ENCODE measurements at regions not wholly inside any gene's neighbourhood (a gene's known extent, or its start where the extent isn't known, plus 50 kb on each side); places are given as distances from the start of the nearest gene placed in this dataset.
A peak's percentile ranks its signal among the peaks of the same experiment; 100 is the strongest.
"Not testable (repeated sequence)": the region's sequence is repeated elsewhere in the genome, so short reads cannot be mapped to it uniquely, and the experiment has no call there.

DNA sequence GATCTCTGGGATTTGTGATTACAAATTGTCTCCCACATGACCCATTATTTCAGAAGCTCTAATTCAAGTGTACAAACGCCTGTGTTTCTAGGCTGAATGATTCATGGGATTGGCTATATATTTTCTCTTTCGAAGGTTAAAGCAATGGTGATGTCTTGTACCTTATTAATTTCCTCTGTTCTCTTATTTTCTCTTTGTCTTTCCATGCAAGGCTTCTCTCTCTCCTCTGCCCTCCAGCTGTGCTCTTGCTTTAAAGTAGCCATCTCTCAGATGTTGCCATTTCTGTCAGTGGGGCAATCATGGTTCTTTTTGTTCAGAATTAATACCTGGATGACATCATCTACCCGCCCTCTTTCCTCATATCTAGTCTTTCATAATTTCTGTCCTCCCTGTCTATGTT, 184.3 kb upstream of the ATP10B start:
- no peak for DNase-seq (ENCODE audit: low read depth)

DNA sequence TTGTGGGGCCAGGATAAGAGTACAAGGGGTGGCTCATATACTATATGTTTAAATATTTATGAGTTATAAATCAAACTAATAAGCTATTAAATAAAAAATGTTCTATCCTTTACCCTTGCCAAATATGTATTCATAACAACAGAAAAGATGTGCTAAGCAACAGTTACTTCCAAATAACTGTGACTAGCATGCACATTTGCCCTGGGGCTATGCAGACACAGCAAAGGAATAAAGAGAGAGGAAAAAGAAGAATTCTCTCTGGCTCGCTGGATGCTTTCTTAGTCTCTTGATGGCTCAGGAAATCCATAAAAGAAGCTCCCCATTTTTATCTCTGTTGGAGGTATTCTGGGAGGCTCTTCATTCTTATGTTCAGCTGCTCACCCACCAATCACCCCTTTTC, 182.4 kb upstream of the ATP10B start:
- DNase-seq (ENCODE audit: low read depth), result no peak

DNA sequence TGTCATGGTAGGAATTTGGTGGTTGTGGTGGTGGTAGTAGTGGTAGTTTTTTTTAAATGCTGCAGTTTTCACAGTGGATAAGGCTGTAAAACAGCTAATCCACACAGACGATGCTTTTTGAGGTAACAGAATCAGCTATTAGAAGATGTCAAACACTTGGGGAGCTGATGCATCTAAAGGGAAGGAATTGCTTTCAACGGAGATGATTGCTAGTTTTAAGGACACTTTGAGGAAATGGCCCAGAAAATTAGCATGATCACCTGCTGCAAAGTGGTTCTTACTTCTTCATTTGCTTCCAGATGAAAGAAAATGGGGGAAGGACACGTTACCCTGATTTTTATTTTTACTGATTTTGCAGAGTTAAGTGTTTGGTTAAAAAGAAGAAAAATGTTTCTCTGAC, 178.2 kb upstream of the ATP10B start:
- DNase-seq (ENCODE audit: low read depth), result no peak

DNA sequence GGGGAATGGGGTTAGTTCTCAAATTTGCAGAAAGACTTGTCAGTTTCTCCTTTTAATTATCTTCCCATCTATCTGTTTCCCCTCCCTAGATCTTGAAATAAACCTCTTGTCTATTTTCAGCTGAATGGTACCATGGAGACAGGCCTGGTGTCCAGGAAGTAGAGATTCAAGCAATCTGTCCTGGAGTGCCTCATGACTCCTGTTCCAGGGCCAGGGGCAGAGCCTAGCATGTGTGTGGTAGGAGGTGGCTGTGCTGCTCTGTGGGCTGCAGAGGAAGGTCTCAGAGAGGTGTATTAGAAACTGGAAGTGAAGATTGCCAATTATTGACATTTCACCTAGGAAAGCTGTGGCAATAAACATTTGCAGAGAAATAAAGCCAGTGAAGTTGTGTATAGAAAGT, 175.8 kb upstream of the ATP10B start:
- DNase-seq (ENCODE audit: low read depth), result no peak

DNA sequence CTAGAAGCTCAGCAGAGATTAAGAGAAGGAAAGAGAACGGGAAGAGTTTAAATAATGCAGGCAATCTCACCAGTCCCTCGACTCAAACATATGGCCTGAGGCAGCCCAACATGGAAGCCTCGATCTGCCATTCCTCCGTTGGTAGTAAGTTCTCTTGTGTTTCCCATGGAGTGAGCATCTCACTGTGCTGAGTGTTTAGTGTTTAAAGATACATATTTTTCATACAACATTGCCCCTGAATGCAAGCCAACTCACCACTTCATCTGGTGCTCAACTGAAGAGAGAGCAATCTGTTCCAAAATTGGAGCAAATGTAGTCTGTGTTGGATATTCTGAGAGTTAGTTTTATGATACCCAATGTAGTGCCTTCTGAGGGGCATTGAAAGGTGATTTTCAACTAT, 171.5 kb upstream of the ATP10B start:
- DNase-seq (ENCODE audit: low read depth), result no peak

DNA sequence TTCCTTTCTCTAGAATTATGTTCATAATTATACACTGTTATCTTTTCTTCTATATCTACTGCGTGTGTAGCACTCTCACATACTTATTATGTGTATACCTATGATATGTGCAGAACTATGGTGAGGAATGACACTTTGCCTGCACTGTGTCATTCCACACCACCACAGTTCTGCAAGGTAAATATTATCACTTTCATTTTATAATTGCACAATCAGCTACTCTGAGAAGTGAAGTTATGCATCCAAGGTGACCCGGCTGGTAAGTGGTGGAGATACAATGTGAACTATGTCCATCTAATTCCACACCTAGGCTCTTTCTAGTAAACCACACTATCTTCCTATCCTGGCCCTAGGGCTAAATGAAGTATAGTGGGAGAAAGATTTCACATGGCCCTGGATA, 170.1 kb upstream of the ATP10B start:
- no peak for DNase-seq (ENCODE audit: low read depth)

DNA sequence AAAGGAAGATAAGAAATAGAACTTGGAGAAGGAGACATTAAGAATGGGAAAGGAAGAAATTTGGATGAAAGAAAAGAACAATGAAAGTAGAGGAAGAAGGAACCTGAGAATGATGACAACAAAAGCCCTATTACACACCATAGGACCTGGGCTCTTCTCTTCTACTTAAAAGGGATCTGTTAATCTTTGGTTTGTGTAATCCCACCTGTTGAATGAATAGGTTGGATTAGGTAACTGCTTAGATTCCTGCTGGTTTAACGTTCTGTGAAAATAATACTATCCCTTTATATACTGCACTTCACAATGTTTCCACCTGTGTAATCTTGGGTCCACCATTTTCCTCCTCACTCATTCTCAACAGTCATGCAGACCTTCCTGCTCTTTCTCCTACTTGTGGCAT, 157.8 kb upstream of the ATP10B start:
- DNase-seq (ENCODE audit: low read depth), result no peak

DNA sequence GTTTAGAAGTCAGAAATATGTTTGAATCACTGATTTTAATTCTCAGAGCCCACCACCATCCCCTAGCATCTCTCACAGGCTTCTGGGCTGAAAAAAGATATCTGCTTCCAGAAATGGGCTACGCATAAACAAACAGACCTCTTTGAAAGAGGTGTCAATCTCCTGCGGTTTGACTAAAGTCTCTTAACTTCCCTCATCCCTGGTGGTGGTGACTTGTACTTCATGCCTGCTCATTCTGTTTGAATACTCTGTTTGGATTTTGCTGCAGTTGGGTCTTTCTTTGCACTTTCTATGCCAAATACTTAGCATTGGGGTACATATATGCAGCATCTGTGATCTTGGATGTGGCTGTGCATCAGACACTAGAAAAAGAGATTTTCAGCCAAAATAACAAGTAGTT, 157.2 kb upstream of the ATP10B start:
- no peak for DNase-seq (ENCODE audit: low read depth)

DNA sequence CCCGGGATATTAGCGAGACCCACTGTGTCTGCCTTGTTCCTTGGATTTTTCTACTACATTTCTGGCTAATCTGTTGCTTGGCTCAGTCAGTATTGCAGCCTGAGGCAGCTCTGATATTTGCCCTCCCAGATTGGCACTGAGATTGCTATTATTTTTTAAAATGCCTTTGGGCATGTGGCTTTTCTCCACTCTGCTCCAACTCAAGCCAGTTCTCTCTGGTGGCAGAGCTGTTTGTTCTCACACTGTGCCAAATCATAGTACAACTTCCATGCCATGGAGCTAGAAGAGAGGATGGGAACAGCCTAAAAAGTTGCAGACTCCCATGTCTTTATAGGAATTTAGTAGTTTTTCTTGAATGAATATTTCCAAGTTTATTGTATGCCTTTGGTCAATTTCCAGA, 155.9 kb upstream of the ATP10B start:
- no peak for DNase-seq (ENCODE audit: low read depth)

DNA sequence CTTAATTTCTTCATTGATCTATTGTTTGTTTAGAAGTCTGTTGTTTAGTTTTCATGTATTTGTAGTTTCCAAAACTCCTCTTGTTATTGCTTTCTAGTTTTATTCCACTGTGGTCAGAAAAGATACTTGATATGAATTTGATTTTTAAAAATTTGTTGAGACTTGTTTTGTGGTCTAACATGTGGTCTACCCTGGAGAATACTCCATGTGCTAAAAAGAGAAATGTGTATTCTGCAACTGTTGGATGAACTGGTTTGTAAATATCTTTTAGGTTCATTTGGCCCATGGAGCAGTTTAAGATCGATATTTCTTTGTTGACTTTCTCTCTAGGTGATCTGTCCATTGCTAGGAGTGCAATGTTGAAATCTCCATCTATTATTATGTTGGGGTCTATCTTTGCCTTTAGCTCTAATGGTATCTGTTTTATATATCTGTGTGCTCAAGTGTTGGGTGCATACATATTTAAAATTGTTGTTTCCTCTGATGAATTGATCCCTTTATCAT, 150.6 kb upstream of the ATP10B start:
- no peak for DNase-seq (ENCODE audit: low read depth)

DNA sequence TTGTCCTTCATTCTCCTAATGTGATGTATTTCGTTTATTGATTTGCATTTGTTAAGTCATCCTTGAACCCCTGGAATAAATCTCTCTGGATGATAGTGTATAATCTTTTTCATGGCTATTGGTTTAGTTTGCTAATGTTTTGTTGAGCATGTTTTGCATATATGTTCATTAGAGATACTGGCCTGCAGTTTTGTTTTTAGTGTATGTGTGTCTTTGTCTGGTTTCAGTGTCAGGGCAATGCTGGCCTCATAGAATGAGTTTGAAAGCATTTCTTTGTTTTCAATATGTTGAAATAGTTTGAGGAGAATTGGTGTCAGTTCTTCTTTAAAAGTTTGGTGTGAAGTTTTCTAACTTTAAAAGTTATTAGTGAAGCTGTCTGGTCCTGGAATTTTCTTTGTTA, 149.6 kb upstream of the ATP10B start:
- no peak for DNase-seq (ENCODE audit: low read depth)

DNA sequence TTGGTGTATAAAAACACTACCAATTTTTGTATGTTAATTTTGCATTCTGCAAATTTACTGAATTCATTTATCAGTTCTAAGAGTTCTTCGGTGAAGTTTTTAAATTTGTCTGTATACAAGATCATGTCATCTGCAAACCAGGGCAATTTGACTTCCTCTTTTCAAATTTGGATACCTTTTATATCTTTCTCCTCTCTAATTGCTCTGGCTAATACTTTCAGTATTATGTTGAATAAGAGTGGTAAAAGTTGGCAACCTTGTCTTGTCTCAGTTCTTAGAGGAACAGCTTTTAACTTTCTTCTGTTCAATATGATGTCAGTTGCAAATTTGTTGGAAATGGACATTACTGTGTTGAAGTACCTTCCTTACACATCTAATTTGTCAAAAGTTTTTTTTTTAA, 149.1 kb upstream of the ATP10B start:
- not testable (repeated sequence) for DNase-seq (ENCODE audit: low read depth)

DNA sequence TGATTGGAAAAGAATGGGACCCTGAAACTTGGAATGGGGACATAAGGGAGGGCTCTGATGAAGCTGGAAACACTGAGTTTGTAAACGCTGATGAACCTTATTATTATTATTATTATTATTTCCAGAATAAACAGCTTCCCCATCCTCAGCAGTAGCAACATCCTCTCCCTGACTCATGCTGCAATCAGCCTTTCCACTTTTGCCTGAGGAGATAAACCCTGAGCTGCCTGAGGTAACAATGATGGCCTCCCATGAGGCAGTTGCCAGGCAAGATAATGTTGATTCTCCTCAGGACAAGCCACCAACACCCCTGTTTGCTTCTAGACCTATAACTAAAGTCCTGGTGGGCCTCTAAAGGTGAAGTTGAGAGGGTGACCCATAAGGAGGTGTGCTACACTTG, 139.2 kb upstream of the ATP10B start:
- DNase-seq (ENCODE audit: low read depth), result no peak

DNA sequence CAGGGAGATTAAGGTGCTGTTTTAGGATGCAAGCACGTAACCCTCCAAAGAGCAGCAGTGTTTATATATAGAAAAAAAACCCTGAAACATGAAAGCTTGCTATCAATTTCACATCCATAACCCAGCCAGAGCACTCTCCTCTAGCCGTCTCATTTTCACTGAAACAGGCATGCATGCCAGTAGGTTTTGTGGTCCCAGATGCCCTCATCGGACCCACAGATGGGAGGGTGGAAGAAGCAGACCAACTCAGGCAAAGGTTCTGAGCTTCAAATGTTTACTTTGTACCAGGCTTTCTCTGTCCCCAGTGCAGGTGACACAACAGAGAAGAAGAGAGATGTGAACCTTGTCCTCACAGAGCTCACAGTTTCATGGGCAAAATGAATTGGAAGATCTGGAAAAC, 127.4 kb upstream of the ATP10B start:
- no peak for DNase-seq (ENCODE audit: low read depth)

DNA sequence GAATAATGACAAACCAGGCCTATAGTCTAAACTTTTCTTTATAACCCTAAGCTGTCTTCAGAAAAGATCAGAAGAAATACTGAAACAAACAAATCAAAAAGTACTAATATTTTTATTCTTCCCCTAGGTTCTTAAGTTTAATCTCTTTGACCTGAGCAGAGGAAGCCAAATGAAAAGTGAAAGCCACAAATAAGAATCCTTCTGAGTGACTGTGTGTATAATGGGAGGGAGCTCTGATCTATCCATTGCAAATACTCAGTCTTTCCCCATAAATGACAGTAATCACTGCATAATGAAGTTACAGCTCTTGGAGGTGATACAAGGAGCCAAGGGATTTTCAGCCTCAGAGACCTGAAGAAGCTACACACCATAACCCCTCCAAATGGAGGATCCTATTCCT, 126.9 kb upstream of the ATP10B start:
- no peak for DNase-seq (ENCODE audit: low read depth)

DNA sequence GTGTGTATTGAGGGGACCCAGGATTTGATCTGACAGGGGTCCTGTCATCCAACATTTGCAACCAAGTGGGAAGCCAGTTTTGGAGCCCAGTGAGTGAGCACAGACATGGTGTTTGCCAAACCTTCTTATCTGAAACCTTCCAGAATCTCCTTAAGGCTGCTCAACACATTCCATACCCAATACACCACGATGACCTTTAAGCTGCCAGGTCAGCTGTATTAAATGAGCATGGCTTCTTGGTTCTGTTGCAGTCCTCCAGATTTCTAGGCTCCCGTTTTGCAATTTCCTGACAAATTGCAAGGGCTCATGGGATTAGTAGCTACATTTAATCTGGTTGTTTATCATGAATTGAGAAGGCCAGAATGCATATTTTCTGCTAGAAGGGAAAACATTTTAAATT, 124.2 kb upstream of the ATP10B start:
- no peak for DNase-seq (ENCODE audit: low read depth)

DNA sequence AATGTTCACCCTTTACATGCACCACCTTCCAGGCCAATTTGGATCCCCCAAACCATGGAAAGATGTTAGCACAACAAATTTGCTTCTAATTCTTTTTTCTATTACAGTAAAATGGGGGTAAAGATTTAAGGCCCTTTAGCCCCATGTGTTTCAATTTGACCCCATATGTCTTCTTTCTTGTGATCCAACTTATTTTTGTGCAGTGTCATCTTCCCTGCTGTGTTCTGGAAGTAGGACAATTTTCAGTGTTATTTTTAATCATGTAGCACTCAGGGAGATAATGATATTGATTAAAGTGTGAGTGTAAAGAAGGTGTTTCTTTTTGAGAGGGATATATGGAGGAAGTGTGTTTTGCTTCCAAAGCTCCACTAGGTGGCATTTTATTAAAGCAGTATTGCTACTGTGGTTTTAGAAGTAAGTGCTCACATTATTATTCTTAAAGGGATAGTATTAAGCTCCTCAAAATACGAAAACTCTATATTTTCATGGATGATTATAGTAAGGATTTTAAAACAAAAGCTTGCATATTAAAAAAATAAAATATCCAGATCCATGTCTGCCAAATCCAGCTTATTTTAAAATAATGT, 118.7 kb upstream of the ATP10B start:
- DNase-seq (ENCODE audit: low read depth), result peak; percentile 7

DNA sequence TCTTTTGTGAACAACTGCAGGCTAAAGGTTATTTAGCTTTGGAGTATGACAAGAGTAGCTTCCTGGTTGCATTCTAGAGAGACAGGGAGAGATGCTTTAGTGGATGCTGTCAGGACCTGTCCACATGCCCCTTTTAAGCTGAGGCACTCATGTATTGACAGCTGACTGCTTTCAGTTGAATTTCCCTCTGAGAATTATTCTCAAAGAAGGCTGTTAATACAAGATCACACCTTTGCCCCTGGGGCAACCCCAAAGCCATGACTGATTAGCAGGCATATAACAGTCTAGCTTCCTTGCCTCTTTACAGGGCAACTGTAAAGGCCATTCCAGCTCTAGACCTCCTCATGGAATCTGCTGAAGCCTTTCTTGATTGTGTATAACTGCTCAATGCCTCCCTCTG, 117.6 kb upstream of the ATP10B start:
- DNase-seq (ENCODE audit: low read depth), result no peak

DNA sequence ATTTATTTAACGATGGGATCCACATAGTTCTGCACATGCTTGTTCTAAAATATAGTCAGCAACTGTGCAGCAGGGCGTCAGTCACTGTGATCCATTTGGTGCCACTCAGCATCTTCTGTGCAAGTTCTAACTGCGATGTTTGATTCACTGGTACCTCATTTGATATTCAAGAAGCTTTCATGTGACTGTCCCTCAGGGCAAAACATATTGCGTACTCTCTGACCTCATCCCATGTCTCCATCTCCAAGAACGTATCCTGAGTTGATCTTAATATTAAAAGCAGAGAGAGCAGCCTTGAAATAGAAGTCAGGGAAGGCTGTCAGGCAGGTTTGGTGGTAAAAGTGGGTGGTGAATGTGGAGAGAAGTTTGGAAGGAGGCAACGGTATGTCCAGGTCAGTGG, 116.5 kb upstream of the ATP10B start:
- DNase-seq (ENCODE audit: low read depth), result no peak

DNA sequence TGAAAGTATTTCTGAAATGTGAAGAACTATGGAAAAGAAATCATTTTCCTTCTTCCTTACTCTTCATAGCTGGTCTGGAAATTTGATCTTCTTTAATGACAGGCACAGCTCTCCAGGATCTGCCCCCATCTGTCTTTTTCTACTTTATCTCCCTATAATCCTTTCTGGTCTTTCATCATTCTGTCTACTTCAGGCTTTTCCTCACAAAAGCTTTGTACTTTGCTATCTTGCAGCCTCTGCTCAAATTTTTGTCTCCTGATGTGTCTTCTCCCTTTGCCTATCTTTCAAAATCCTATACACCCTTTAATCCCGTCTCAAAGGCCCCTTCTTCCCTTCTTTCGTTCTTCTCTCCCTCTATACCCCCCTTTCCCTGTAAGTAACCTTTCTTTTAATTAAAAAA, 114.9 kb upstream of the ATP10B start:
- no peak for DNase-seq (ENCODE audit: low read depth)

DNA sequence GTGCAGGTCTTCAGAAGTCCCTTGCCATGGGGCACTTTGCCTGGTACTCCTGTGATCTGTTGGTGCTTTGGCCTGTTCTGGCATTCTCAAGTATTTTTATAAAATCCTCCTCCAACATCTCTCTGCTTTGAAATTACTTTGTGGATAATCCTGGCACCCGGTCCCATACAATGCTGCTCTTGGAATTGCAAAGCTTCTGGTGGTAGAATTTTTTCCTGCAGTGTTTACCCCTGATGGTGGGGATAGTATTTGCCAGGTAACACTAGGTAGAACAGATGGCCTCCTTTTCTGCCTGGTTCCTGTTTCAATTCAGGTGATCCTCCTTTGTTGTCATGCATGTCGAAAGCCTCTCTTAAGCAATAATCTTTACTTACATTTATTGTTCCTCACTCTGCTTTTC, 109.8 kb upstream of the ATP10B start:
- DNase-seq (ENCODE audit: low read depth), result no peak

DNA sequence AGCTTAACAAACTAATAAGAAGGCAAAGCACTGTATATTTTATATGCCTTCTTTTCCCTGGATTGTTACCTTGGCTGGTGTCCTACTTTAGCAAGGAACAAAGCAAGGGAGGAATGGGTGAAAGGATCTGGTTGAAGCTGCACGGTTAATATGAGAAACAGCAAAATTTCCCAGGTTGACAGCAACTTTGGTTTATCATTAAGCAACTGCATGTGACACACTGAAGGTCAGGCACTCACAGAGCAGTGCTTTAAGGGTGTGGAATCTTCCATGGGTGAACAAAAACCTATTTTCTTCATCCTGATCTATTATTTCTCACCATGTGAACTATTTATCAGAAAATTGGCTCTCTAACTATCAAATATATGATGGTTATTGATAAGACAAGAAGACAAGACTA, 109.0 kb upstream of the ATP10B start:
- no peak for DNase-seq (ENCODE audit: low read depth)

DNA sequence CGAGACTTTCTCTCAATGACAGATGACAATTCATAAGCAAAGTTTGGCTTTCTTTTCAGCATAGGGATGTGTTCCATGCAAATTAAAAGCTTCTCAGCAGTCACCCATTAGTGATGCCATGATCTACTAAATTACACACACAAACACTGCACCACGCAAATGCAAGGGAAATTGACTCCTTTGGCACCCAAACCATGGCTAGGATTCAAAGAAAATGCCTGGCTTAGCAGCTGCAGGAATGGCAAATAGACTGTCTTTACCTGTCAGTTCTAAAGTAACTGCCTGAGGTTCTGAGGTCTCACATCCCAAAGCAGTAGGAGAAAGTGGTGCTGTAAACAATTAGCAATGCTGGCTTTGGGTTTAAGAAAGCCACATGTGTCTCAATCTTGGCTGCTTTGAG, 108.6 kb upstream of the ATP10B start:
- no peak for DNase-seq (ENCODE audit: low read depth)

DNA sequence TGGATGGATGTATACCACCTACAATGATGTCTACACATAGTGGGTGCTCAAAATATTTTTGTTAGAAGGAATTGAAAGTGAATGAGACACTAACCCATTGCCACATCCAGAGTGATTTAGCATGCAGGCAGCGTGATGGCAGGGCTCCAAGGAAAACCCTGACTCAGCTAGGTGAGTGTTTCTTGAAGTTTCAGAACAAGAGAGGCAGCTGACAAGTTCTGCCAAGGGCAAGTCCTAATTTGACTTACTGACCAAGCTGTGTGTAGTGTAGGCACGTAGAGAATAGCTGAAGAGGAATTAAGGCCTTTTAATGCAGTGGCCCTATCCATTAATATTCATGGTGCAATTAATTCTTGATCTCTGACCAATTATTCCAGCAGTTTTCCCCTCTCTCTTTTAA, 107.8 kb upstream of the ATP10B start:
- no peak for DNase-seq (ENCODE audit: low read depth)

DNA sequence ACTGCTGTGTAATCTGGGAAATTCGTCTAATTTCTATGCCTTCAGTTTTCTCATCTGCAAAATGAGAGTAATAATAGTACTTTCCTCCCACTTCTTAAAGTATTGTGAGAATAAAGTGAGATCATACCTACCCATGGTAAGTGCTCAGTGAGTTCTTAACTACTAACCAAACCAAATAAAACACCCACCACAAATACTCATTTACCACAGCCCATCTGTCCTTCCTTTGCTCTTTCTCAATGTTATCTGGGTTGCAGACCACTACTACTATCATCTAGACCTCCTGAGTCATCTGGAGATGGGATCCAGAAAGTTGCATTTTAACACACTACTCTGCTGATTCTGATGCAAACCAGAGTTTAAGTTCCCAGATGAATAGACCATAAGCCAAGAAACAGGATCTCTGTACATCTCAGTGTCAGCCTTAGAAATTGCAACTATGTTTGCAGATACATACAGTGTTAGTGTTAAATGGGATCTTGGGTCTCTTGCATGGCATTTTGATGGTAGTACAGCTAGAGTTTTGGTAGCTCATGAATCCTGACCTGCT, 105.4 kb upstream of the ATP10B start:
- no peak for DNase-seq (ENCODE audit: low read depth)
